Astrocyte of the spinal cord (primary cell): ENCODE measurements at regions not wholly inside any gene's neighbourhood (a gene's known extent, or its start where the extent isn't known, plus 50 kb on each side); places are given as distances from the start of the nearest gene placed in this dataset.
A peak's percentile ranks its signal among the peaks of the same experiment; 100 is the strongest.

Experiments
- DNase-seq: peaks from one replicate; pipeline ENCODE4 v3.0.0; 2011; ENCODE audit warnings: low read depth, low spot score
- H3K4me3 ChIP-seq: 2 replicates; pipeline ENCODE4 v1.5.1; 2011; ENCODE audit warnings: low read depth, mild to moderate bottlenecking, low read length, moderate library complexity
- CTCF ChIP-seq: IDR thresholded peaks from 2 replicates; pipeline ENCODE4 v1.5.1; 2012; ENCODE audit warnings: low read depth, mild to moderate bottlenecking, low read length, inconsistent platforms
- in situ Hi-C: cut with HindIII; loops from 2 replicates; pipeline ENCODE4 v1.10.0; 2017; ENCODE audit warnings: low sequenced_read_pairs

DNA sequence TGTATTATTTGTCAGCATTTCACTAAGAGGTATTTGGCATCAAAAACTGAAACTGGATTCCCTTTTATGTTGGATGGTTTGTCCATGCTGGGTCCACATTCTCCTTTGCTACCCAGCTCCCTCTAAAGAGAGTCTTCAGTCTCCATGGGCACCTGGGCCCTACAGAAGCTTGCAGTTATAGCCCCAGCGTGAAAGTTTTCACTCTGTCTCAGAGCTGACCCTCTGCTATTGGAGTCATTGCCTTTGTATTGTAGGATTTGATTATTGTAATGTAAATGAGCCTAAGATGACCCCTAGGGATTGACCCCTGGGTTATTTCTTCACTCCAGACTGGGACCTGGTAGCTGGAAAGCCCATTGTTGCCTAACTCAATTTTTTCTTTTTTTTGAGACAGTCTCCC is 1026.5 kb upstream of the EEF2KMT start:
- DNase-seq, result no peak
- in situ Hi-C loops, result no loop called here
- TF ChIP-seq CTCF, result no peak
- no peak overlapping the region for H3K4me3 ChIP-seq

- no peak for DNase-seq
- in situ Hi-C loops, result no loop called here
- no peak overlapping the region for H3K4me3 ChIP-seq
- TF ChIP-seq CTCF, result no peak
Observed at GRCh38 chr16:6122401-6122800, 1024.8 kb upstream of the EEF2KMT start.

- in situ Hi-C loops, result no loop called here
Observed at GRCh38 chr16:6114691-6115090, 1017.1 kb upstream of the EEF2KMT start.

GRCh38 chr16:6113749-6114148 is 1016.2 kb upstream of the EEF2KMT start:
- TF ChIP-seq CTCF, result no peak
- in situ Hi-C loops, result no loop called here

More at GRCh38 chr16:6114691-6115090, 1017.1 kb upstream of the EEF2KMT start:
- no peak for TF ChIP-seq CTCF
- no peak for DNase-seq
- H3K4me3 ChIP-seq, result no peak overlapping the region

GRCh38 chr16:6112700-6113099 is 1015.1 kb upstream of the EEF2KMT start:
- TF ChIP-seq CTCF, result no peak
- no peak overlapping the region for H3K4me3 ChIP-seq
- in situ Hi-C loops, result no loop called here
- DNase-seq, result no peak

More at GRCh38 chr16:6113749-6114148, 1016.2 kb upstream of the EEF2KMT start:
- no peak overlapping the region for H3K4me3 ChIP-seq
- DNase-seq, result no peak

GRCh38 chr16:6111390-6111789 is 1013.8 kb upstream of the EEF2KMT start:
- H3K4me3 ChIP-seq, result no peak overlapping the region
- no peak for TF ChIP-seq CTCF
- in situ Hi-C loops, result no loop called here
- DNase-seq, result peak; percentile 23

DNA sequence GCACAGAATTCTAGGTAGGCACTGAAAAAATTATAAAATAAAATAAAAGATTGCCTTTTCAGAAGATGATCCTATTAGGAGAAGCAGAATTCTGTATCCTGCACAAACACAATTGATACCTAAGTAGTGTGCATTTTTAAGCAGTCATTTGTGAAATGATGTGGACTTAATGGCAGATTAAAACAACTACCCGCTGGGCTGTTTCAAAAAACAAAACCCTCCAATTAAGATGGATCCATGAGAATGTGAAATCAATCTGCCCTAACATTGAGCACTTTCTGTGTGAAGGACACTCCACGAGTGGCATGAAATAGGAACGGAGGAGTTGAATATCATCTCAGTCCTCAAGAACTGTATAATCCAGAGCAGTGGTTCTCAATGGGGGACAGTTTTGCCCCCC is 1012.8 kb upstream of the EEF2KMT start:
- H3K4me3 ChIP-seq, result no peak overlapping the region
- no peak for TF ChIP-seq CTCF
- in situ Hi-C loops, result no loop called here
- no peak for DNase-seq
